ENCODE measurements at regions not wholly inside any gene's neighbourhood (a gene's known extent, or its start where the extent isn't known, plus 50 kb on each side); places are given as distances from the start of the nearest gene placed in this dataset.

DNA sequence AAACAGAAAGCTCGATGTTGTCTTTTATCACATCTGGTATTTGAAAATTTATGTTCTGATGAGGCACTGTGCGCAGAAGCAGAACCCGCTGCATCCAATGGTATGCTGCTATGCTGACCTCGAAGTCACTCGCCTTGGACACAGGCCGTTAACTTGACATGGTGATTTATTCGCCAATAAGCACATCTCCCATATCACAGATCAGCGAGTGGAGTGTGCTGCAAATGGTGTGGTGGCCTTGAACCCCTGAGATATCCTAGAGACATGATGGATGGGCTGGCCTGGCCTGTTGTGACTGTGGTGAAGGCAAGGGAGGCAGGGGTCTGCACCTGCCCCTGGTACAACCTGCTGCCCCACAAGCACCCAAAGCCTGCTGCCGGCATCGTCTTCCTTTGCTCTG is 175.4 kb upstream of the FRG1 start:
- TF ChIP-seq, protein P1, sequence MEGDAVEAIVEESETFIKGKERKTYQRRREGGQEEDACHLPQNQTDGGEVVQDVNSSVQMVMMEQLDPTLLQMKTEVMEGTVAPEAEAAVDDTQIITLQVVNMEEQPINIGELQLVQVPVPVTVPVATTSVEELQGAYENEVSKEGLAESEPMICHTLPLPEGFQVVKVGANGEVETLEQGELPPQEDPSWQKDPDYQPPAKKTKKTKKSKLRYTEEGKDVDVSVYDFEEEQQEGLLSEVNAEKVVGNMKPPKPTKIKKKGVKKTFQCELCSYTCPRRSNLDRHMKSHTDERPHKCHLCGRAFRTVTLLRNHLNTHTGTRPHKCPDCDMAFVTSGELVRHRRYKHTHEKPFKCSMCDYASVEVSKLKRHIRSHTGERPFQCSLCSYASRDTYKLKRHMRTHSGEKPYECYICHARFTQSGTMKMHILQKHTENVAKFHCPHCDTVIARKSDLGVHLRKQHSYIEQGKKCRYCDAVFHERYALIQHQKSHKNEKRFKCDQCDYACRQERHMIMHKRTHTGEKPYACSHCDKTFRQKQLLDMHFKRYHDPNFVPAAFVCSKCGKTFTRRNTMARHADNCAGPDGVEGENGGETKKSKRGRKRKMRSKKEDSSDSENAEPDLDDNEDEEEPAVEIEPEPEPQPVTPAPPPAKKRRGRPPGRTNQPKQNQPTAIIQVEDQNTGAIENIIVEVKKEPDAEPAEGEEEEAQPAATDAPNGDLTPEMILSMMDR (conservative IDR thresholded peaks at IDR 0.05 in 1 of 2, IDR thresholded peaks at IDR 0.05 in 1 of 2; ENCODE audit: low read depth in 1 of 2, low read length in 2 of 2): no peak
- TF ChIP-seq EZH2 (IDR thresholded peaks at IDR 0.05; ENCODE audit: low read length, missing control alignments): no peak

Measured in fibroblast of lung (primary cell).